HG03159 (cell line): ENCODE measurements at regions not wholly inside any gene's neighbourhood (a gene's known extent, or its start where the extent isn't known, plus 50 kb on each side); places are given as distances from the start of the nearest gene placed in this dataset.

ENCODE experiments used
- ATAC-seq: cut with Tn5 transposase; IDR thresholded peaks from one replicate; pipeline ENCODE4 v1.9.1; 2021; ENCODE audit warnings: mild to moderate bottlenecking, moderate library complexity; ENCODE audit not compliant: unreplicated experiment

- ATAC-seq, result no peak
Observed at GRCh38 chr13:39279077-39279476, 240.8 kb downstream of the NHLRC3 start.

DNA sequence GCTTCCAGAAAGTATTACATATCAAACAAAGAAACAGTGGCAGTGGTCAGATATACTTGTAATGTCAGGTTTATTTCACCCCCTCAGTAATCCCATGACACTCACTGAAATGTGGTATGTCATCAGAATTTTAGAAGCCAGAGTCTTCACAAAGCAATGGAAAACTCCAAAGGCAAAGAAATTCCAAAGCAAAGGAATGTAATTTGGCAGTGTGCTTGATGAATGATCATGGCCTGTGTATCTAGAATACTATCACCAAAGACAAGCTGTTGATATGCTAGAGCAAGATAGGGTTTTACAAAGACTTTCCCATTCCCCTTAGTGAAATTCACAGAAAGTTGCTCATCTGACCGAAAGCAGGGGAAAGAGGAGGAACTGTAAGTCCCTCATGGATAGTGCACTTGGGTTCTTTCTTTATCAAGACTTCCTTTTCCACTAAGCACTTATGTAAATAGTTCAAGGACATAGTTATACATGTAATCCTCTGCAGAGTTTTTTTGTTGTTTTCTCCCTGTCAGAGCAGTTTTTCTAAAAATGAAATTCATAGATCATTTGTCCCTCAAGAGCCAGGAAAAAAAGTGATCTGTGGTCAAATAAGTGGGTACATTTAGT is 243.4 kb downstream of the NHLRC3 start:
- ATAC-seq, result no peak

- ATAC-seq, result peak; percentile 94
Observed at GRCh38 chr13:39282400-39282972, 244.2 kb downstream of the NHLRC3 start.

DNA sequence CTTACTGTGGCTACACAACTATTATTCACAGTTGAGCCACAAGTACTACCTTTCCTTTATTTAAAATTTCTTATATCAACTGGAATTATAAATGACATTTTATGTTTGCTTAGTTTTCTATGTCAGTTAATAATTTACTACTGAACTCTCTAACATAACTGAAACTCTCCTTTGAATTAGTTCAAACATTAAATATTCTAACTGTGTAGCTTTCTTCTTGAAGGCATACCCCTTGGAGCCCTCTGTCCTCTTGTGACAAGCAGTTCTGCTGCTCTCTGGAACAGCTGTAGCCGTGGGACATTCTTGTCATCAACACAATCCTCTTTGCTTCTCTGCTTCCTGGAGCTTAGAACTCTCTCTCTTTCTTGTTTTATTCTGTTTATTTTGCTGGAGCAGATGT is 244.8 kb downstream of the NHLRC3 start:
- ATAC-seq, result no peak

- ATAC-seq, result no peak
Observed at GRCh38 chr13:39284801-39285388, 246.6 kb downstream of the NHLRC3 start.
